B cell (primary cell): ENCODE measurements at regions not wholly inside any gene's neighbourhood (a gene's known extent, or its start where the extent isn't known, plus 50 kb on each side); places are given as distances from the start of the nearest gene placed in this dataset.

Source experiments
- ATAC-seq: fragments of 200-7000 bp; cut with Tn5 transposase; one replicate; pipeline ENCODE4 v1.10.0; 2021; ENCODE audit warnings: low read depth, mild to moderate bottlenecking, moderate number of reproducible peaks, moderate library complexity
- CTCF ChIA-PET: fragments of 350-600 bp; sonication (Branson Sonifier 250); formaldehyde crosslinking; loops from one replicate; lab custom pipeline; 2021; ENCODE audit warnings: antibody characterized with exemption, inconsistent platforms; lab: Charles Lee
- POLR2A ChIA-PET: fragments of 350-600 bp; sonication (Branson Sonifier 250); formaldehyde crosslinking; loops from one replicate; lab custom pipeline; 2021; ENCODE audit warnings: antibody characterized with exemption; lab: Charles Lee
- DNase-seq: peaks from one replicate; pipeline ENCODE4 v3.0.0; 2013
- H2AFZ ChIP-seq: 2 replicates; pipeline ENCODE4 v1.6.1; 2012; ENCODE audit warnings: mild to moderate bottlenecking, low read depth, low read length; ENCODE audit not compliant: insufficient read depth, poor library complexity, severe bottlenecking
- H3K27ac ChIP-seq, 2 donors: 1 replicate in 1 of 2; 2 replicates in 1 of 2; pipeline ENCODE4 v1.5.1; 2012 to 2013; ENCODE audit warnings: low read length in 2 of 2, mild to moderate bottlenecking in 2 of 2, moderate library complexity in 1 of 2
- H3K27me3 ChIP-seq, 4 experiments: fragments of 200-600 bp in 1 of 4; sonication (generic) in 1 of 4; replicated peaks in 1 of 4; 1 replicate in 2 of 4; 2 replicates in 2 of 4; pipeline versions ENCODE4 v1.6.1 to v1.7.0; 2013 to 2016; ENCODE audit warnings: low read length in 3 of 4, mild to moderate bottlenecking in 2 of 4, mixed read lengths in 1 of 4, moderate library complexity in 1 of 4; ENCODE audit not compliant: insufficient read depth in 4 of 4, control insufficient read depth in 3 of 4; ENCODE audit errors: control extremely low read depth in 1 of 4
- H3K36me3 ChIP-seq, 2 experiments: replicated peaks in 1 of 2; 1 replicate in 1 of 2; 2 replicates in 1 of 2; pipeline versions ENCODE4 v1.6.1 to v1.7.1; 2013; ENCODE audit warnings: low read length in 1 of 2; ENCODE audit not compliant: insufficient read depth in 2 of 2, control insufficient read depth in 1 of 2; ENCODE audit errors: control extremely low read depth in 1 of 2, extremely low read depth in 1 of 2
- H3K4me1 ChIP-seq, 2 donors: fragments of 200-600 bp in 1 of 2; sonication (generic) in 1 of 2; 1 replicate in 1 of 2; 2 replicates in 1 of 2; pipeline versions ENCODE4 v1.5.1 to v1.6.1; 2013 to 2017; ENCODE audit warnings: low read length in 2 of 2; ENCODE audit not compliant: control insufficient read depth in 2 of 2, insufficient read depth in 2 of 2
- H3K4me2 ChIP-seq: replicated peaks from 2 replicates; pipeline ENCODE3; 2012; ENCODE audit warnings: mild to moderate bottlenecking, low read depth, low read length; ENCODE audit not compliant: poor library complexity, severe bottlenecking
- H3K4me3 ChIP-seq, 5 experiments: fragments of 200-600 bp in 1 of 5; sonication (generic) in 1 of 5; 1 replicate in 3 of 5; 2 replicates in 2 of 5; pipeline versions ENCODE4 v1.5.1 to v1.7.0; 2011 to 2016; ENCODE audit warnings: low read length in 4 of 5, mild to moderate bottlenecking in 4 of 5, low read depth in 2 of 5, control low read depth in 1 of 5, moderate library complexity in 1 of 5; ENCODE audit not compliant: insufficient read depth in 1 of 5; ENCODE audit errors: control extremely low read depth in 1 of 5, extremely low read depth in 1 of 5
- H3K79me2 ChIP-seq: fragments of 200-600 bp; sonication (generic); one replicate; pipeline ENCODE4 v1.6.0; 2016; ENCODE audit warnings: low read length; ENCODE audit not compliant: control insufficient read depth, insufficient read depth
- H3K9ac ChIP-seq: fragments of 200-600 bp; sonication (generic); 2 replicates; pipeline ENCODE4 v1.6.1; 2017; ENCODE audit warnings: mild to moderate bottlenecking, low read length, moderate library complexity
- H3K9me3 ChIP-seq, 3 donors: one replicate each; pipeline versions ENCODE4 v1.6.1 to v1.7.1; 2013; ENCODE audit warnings: low read length in 2 of 3; ENCODE audit not compliant: control insufficient read depth in 2 of 3, insufficient read depth in 1 of 3; ENCODE audit errors: control extremely low read depth in 1 of 3
- H4K20me1 ChIP-seq: 2 replicates; pipeline ENCODE4 v1.6.0; 2012; ENCODE audit warnings: mild to moderate bottlenecking, low read length; ENCODE audit not compliant: insufficient read depth, control insufficient read depth, poor library complexity, severe bottlenecking
- H3K27ac Mint-ChIP-seq: one replicate; pipeline ENCODE4 v1.8.0; 2021; ENCODE audit warnings: mixed read lengths
- H3K27me3 Mint-ChIP-seq: one replicate; pipeline ENCODE4 v1.8.0; 2021; ENCODE audit warnings: mixed read lengths
- H3K4me1 Mint-ChIP-seq: one replicate; pipeline ENCODE4 v1.8.0; 2021; ENCODE audit warnings: mixed read lengths
- H3K4me3 Mint-ChIP-seq: one replicate; pipeline ENCODE4 v1.8.0; 2021; ENCODE audit warnings: mixed read lengths
- H3K9me3 Mint-ChIP-seq: one replicate; pipeline ENCODE4 v1.8.0; 2022; ENCODE audit warnings: mixed read lengths; ENCODE audit not compliant: insufficient read depth
- EZH2 ChIP-seq: IDR thresholded peaks from 2 replicates; pipeline ENCODE4 v1.6.1; 2012; ENCODE audit warnings: borderline replicate concordance, low read depth, mild to moderate bottlenecking, moderate library complexity, low read length; ENCODE audit not compliant: insufficient read depth, poor library complexity, severe bottlenecking
- WGBS: methylation state at CpG from one replicate; pipeline ENCODE4 v1.1.5; 2013; ENCODE audit warnings: missing lambda C conversion rate; ENCODE audit not compliant: insufficient coverage; 5-methylcytosine and 5-hydroxymethylcytosine counted together
- intact Hi-C: fragments of 100-400 bp; cut with micrococcal nuclease; formaldehyde crosslinking; loops from one replicate; pipeline ENCODE4 v1.10.0; 2022
- TF ChIP-seq, protein P1 (sequence below): fragments of 200-600 bp; IDR thresholded peaks from one replicate; pipeline ENCODE4 v1.8.0; 2022; ENCODE audit warnings: antibody characterized with exemption, mild to moderate bottlenecking

DNA sequence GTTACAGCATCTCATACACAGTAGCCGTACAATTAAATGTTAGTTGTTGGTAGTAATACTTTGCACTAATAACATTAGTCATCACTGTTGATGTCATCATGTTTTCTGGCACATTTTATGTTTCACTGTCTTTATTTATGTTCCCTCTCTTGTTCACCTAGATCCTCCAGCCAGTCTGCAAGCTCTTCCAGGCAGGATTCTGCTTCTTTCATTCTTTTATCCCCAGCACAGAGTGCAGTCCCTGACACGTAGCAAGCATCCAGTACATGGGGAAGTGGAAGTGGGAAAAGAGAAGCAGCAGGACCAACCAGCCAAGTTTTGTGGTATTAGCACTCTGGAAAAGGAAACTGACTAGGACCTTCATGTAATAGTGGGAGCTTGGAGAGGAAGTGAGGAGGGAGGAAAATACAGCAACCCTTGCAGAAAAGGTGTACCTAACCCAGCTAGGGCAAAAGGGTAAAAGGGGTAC, 89.7 kb upstream of the SLC44A1 start:
- POLR2A ChIA-PET, result interaction anchor here (1.2 kb wide), 1 partner anchor 231 kb away, joined by 3 read pairs; no protein-coding TSS in a partner anchor
- Histone ChIP-seq H3K27me3 (no peaks in the 10 kb centered on the region), H3K4me1 (no peaks in the 10 kb centered on the region), H3K9me3 (no peaks in the 10 kb centered on the region), H4K20me1 (no peaks in the 10 kb centered on the region), H2AFZ (no peak overlapping the region), H3K27ac (no peak overlapping the region), H3K4me3 (no peak overlapping the region), H3K4me2 (no peak overlapping the region), H3K36me3 (no peaks in the 10 kb centered on the region), H3K9ac (no peak overlapping the region), H3K79me2 (no peaks in the 10 kb centered on the region)
- Mint-ChIP-seq H3K4me3 (no peak overlapping the region), H3K27ac (no peak overlapping the region), H3K27me3 (no peaks in the 10 kb centered on the region), H3K9me3 (no peaks in the 10 kb centered on the region), H3K4me1 (peaks cover 6% of the 10 kb centered on the region)
- DNase-seq (no peak), ATAC-seq (no peak)
- CTCF ChIA-PET, result interaction anchor here (8.8 kb wide), 1 partner anchor 292 kb away, joined by 106 read pairs; no protein-coding TSS in a partner anchor
- 43% methylated on average over 1 of the region's 2 CpGs for WGBS
- TF ChIP-seq EZH2, result no peak
- TF ChIP-seq, protein P1, sequence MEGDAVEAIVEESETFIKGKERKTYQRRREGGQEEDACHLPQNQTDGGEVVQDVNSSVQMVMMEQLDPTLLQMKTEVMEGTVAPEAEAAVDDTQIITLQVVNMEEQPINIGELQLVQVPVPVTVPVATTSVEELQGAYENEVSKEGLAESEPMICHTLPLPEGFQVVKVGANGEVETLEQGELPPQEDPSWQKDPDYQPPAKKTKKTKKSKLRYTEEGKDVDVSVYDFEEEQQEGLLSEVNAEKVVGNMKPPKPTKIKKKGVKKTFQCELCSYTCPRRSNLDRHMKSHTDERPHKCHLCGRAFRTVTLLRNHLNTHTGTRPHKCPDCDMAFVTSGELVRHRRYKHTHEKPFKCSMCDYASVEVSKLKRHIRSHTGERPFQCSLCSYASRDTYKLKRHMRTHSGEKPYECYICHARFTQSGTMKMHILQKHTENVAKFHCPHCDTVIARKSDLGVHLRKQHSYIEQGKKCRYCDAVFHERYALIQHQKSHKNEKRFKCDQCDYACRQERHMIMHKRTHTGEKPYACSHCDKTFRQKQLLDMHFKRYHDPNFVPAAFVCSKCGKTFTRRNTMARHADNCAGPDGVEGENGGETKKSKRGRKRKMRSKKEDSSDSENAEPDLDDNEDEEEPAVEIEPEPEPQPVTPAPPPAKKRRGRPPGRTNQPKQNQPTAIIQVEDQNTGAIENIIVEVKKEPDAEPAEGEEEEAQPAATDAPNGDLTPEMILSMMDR, result no peak
- intact Hi-C loops, result loop anchor here (5.0 kb wide), 1 partner anchor 227 kb away; the partner anchor contains the start of gene ABCA1

GRCh38 chr9:105157171-105157583, 87.3 kb upstream of the SLC44A1 start:
- Mint-ChIP-seq H3K4me1 (peaks cover 3% of the 10 kb centered on the region), H3K27ac (no peak overlapping the region), H3K9me3 (no peaks in the 10 kb centered on the region), H3K4me3 (no peak overlapping the region), H3K27me3 (no peaks in the 10 kb centered on the region)
- Histone ChIP-seq H3K9ac (no peak overlapping the region), H2AFZ (no peak overlapping the region), H3K36me3 (no peaks in the 10 kb centered on the region), H3K79me2 (no peaks in the 10 kb centered on the region), H3K4me3 (no peak overlapping the region), H3K4me1 (no peaks in the 10 kb centered on the region), H3K4me2 (no peak overlapping the region), H3K27me3 (no peaks in the 10 kb centered on the region), H4K20me1 (no peaks in the 10 kb centered on the region), H3K27ac (no peak overlapping the region), H3K9me3 (no peaks in the 10 kb centered on the region)
- ChIA-PET CTCF (interaction anchor here (0.7 to 8.8 kb wide), 6 partner anchors 142 to 295 kb away, joined by 3 to 106 read pairs (median 4); partner anchors contain the start of gene ABCA1), POLR2A (no interaction called here)
- intact Hi-C loops, result loop anchor here (1.0 to 5.0 kb wide), 5 partner anchors 189 to 377 kb away; partner anchors contain the start of gene ABCA1
- DNase-seq (peak; percentile 59), ATAC-seq (peak; percentile 63)
- TF ChIP-seq, protein P1, result peak; percentile 56
- no peak for TF ChIP-seq EZH2
- 17% methylated on average over 3 of the region's 4 CpGs for WGBS
